VCaP (cell line): ENCODE measurements at regions not wholly inside any gene's neighbourhood (a gene's known extent, or its start where the extent isn't known, plus 50 kb on each side); places are given as distances from the start of the nearest gene placed in this dataset.

Source experiments
- H3K27ac ChIP-seq: fragments of 450-650 bp; 2 replicates; pipeline ENCODE4 v1.5.1; 2017
- TF ChIP-seq, protein P1 (sequence below): fragments of 450-650 bp; conservative IDR thresholded peaks from 2 replicates; pipeline ENCODE4 v1.5.1; 2017; ENCODE audit warnings: mild to moderate bottlenecking, moderate library complexity

DNA sequence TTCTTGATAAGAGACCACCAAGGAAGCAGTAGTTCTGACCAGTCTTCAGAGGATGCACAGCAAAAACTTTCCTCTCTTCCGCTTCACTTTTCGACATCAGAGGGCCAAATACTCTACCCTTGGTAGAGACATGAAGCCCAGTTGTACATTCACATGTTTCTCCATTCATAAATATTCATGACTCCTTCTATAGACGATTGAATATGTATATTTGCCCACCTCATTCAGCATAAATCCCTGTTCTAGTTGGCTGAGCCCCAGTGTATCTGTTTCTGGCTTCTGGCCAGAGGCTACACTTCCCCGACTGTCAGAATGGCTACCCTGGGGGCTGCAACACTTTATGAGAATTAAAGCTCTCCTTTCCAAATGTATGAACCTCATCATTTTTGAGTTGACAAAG, 258.5 kb downstream of the ASXL3 start:
- TF ChIP-seq, protein P1, sequence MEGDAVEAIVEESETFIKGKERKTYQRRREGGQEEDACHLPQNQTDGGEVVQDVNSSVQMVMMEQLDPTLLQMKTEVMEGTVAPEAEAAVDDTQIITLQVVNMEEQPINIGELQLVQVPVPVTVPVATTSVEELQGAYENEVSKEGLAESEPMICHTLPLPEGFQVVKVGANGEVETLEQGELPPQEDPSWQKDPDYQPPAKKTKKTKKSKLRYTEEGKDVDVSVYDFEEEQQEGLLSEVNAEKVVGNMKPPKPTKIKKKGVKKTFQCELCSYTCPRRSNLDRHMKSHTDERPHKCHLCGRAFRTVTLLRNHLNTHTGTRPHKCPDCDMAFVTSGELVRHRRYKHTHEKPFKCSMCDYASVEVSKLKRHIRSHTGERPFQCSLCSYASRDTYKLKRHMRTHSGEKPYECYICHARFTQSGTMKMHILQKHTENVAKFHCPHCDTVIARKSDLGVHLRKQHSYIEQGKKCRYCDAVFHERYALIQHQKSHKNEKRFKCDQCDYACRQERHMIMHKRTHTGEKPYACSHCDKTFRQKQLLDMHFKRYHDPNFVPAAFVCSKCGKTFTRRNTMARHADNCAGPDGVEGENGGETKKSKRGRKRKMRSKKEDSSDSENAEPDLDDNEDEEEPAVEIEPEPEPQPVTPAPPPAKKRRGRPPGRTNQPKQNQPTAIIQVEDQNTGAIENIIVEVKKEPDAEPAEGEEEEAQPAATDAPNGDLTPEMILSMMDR: no peak
- no peak overlapping the region for H3K27ac ChIP-seq

DNA sequence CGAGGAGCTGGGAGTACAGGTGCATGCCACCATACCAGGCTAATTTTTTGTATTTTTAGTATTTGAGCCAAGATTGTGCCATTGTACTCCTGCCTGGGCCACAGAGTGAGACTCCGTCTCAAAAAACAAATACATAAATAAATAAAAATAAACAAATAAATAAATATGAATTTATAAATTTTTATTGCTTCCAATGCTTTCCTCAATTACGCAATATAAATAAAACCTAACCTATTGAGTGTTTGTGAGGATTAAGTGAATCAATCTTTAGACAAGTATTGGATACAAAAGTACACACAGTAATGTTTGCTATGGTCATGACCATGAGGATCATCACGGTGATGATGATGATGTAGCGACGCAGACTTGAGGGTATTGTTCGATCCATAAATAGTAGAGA, 257.4 kb downstream of the ASXL3 start:
- TF ChIP-seq, protein P1: no peak

DNA sequence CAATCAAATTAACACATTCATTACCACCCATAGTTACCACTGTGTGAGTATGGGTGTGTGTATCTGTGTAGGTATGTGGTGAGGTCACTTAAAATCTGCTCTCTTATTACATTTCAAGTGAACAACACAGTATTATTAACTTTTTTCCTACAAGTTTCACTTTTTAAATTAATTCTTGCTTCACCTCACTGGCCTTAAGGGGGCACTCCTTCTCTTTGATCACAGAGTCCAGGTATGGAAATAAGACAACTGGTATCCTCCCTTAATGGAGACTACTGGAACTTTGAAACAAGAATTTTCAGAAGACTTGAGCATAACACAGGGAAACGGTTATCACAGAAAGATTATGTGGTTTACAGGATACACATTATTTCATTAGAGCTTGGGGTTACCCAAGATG, 255.8 kb downstream of the ASXL3 start:
- H3K27ac ChIP-seq: no peak overlapping the region
- TF ChIP-seq, protein P1: no peak

More for the DNA sequence above, 257.4 kb downstream of the ASXL3 start:
- H3K27ac ChIP-seq: no peak overlapping the region

DNA sequence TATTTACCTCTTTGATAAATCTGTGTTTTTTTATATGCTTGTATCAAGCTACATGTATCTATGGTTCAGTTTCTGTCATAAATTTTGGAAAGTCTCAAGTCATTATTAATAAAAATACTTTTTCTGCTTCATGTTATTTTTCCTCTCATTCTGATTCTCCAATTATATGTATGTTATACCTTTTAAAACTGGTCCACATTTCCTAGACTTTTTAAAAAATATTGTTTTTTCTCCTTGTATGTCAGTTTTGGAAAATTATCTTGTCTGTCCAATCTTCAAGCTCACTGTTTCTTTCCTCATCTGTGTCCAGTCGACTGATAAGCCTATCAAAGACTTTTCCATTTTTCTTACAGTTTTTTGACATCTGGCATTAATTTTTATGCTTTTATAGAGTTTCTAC, 253.4 kb downstream of the ASXL3 start:
- TF ChIP-seq, protein P1: no peak
- peak overlapping the region; percentile 69 for H3K27ac ChIP-seq

DNA sequence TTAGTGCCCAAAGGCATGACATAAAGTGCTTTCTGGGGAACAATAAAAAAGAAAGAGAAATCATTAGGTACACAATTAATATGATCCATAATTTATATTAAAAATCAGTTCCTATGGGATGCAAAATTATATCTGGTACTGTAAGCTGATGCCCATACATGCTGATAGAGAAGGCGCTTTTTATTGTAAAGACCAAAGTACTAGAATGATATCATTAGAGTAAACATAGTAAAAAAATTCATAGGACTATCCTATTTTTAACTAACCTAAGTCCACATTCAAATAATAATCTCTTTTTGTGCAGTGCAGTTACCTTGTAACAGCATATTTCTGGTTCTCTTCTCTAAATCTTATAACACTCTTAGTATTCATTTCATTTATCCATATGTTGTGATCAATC, 252.2 kb downstream of the ASXL3 start:
- peak overlapping the region; percentile 69 for H3K27ac ChIP-seq
- TF ChIP-seq, protein P1: no peak

DNA sequence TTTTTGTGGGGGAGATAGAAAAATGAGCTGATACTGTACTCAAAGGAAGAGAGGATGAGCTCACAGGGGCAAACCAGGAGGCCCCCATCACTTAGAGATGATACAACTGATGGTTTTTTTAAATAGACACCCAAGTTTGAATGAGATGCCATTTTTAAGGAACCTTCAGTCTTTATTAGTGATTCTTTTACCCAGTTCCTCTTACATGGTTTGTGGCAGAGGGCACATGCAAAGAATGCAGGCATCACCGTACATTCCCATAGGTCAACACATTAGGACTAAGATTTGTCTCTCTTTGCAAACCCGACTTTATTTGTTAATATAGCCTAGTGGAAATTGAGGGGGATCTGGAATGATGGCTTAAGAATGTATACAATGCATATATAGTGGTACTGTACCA, 250.9 kb downstream of the ASXL3 start:
- TF ChIP-seq, protein P1: no peak
- peak overlapping the region; percentile 69 for H3K27ac ChIP-seq

DNA sequence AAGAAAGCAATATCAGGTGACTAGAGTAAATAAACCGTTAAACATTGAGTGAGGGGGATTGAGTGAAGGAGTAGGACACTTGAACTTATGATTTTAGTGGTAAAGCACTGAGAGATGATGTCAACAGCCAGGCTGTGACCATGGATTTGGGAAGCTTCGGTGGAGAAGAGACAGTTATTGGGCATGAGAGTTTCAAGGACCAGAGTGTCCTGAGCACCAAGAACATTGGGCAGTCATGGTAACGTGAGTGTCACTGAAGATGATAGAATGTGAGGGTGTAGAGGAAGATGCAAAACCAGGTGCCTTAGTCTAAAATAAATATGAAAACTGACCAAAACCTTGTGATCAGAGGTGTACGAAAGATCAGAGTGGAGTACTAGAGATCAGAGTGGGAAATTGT, 248.1 kb downstream of the ASXL3 start:
- TF ChIP-seq, protein P1: no peak
- H3K27ac ChIP-seq: no peak overlapping the region

DNA sequence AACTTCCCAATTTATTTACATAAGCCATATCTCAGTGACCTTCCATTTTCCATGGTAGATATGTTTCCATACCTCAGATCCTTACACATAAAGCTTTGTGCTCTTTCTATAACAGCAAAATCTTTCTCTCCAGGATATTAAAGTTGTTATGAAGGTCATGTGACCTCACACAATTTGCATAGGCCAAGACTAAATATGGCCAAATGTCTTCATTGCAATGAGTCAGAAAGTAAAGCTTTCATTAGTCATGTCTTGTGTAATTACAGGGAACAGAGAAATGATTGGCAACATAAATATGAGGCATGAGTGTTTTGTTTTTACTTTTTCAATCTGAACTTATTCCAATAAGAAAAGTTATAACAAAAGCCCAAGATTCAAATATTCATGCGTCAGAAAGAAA, 243.5 kb downstream of the ASXL3 start:
- TF ChIP-seq, protein P1: no peak
- no peak overlapping the region for H3K27ac ChIP-seq
